HG02610 (cell line): ENCODE measurements at regions not wholly inside any gene's neighbourhood (a gene's known extent, or its start where the extent isn't known, plus 50 kb on each side); places are given as distances from the start of the nearest gene placed in this dataset.
"Not testable (repeated sequence)": the region's sequence is repeated elsewhere in the genome, so short reads cannot be mapped to it uniquely, and the experiment has no call there.

Source experiments
- ATAC-seq: cut with Tn5 transposase; IDR thresholded peaks from one replicate; pipeline ENCODE4 v1.9.1; 2021; ENCODE audit warnings: mild to moderate bottlenecking, moderate library complexity; ENCODE audit not compliant: unreplicated experiment

DNA sequence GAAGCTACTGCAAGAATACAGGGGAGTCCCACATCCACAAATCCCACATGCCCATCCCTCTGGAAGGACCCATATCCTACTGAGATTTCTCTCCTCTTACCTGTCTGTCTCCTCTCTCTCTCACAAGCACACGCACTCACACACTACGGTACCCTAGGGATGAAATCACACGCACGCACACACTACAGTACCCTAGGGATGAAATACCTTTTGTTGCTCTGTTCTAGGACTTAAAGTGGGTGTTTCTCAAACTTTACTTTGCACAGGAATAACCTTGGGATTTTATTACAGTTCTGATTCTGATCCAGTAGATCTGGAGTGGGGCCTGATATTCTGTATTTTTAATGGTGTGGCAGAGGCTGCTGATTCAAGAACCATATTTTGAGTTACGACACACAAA, 622.2 kb upstream of the ZNF385D start:
- no peak for ATAC-seq

DNA sequence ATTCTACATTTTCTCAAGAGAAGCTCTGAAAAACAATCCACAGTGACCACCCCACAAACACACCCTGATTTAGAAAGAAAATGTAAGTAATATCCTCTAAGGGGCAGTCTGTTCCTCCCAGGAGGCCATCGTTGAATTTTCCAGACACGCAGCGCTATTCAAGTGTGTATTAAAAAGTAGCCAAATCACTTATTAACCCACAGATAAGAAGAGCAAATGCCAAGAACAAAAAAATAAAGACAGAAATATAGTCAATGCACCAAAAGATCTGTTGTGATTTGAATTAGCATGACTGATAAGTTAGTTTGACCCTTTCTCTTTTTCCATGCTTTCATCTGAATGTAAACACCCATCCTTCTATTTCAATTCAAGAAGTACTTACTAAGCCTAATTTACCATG, 622.8 kb upstream of the ZNF385D start:
- no peak for ATAC-seq

DNA sequence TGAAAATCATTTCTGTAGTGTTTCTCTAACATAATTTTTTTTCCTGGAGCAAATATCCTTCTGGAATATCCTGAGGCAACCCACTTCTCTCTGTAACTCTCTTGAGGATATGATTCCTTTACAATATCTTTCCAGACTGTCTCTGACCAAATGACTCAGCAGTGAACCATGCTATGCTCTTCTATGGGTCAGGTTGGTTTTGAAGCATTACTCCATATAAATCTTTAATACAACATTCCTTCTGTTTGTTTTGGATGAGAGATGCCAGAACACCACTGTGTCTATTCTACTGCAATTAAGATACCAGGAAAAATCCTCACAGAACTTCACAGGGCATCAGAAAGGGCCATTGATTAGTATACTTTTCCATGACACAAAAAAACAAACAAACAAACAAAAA, 626.4 kb upstream of the ZNF385D start:
- no peak for ATAC-seq

DNA sequence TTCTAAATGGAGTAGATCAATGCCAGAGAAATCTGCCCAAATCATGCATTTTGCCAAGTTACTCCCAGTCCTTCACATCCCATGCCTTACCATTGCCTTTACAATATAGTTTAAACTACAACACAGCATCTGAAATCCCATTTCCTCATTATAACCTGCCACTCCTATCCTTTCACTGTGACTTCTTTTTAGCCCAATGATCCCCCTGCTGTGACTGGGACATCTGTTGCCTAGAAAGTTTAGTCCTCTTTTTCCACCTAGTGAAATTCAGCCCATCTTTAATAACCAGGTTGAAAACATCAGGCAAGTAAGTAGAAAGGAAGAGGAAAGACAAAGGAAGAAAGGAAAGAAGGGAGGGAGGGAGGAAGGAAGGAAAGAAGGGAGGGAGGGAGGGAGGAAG, 627.9 kb upstream of the ZNF385D start:
- no peak for ATAC-seq

DNA sequence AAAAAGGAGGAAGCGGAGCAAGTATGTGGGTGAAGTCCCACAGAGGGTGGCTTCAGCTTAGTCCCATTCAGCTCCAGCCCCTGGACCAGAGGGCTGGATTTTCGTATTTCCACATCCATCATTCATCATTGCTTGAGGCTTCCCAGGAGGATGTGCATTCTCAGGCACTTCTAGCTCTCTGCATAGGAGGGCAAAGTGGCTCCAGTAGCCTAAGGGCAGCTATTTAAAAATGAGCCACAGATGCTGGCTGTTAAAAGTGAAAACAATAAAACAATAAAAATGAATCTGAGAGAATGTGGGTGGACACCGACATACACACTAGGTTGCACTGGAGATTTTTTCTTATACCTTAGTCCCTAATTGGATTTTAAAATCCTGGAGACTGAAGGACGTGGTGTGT, 629.2 kb upstream of the ZNF385D start:
- ATAC-seq = no peak

DNA sequence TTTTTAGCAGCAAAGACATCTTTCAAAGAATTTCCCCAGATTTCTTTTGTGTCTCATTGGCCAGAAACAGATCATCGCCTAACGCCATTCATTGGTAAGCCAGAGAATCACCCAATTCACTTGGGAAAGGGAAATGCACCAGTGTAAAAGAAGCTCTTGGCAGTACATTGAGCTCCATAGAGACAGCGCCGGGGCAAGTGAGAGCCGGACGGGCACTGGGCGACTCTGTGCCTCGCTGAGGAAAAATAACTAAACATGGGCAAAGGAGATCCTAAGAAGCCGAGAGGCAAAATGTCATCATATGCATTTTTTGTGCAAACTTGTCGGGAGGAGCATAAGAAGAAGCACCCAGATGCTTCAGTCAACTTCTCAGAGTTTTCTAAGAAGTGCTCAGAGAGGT, 630.6 kb upstream of the ZNF385D start:
- not testable (repeated sequence) for ATAC-seq

DNA sequence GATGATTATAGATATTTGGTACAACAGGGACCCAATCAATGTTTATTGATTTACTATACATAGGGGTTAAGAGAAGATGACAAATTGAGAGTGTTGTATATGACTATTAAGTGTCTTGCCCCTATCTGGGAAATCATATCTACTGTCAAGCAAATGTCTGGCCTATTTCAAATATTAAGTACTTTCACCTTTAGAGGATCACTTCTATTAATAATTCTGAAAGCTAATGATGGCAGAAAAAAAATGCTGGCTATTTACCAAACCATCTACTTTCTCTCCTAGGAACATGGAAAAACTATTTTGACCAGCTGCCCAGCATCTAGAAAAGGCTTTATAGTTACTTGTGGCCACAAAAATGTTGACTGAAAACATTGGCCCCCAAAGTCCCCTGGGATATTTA, 632.3 kb upstream of the ZNF385D start:
- ATAC-seq = no peak

DNA sequence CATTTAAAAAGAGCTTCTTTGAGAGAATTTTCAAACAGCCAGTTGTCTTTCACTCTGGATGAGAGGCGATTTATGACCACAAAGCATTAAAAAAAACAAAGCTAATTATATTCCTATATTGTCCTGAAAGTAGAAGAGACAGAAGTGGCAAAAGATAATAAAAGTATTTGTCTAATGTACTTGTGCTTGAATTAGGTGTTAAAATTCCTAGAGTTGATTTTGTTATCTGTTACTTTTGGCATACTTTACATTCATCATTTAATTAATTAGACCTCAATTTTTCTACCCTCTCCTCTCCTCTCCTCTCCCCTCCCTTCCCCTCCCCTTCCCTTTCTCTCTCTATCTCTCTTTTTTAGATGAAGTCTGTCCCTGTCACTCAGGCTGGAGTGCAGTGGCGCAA, 635.1 kb upstream of the ZNF385D start:
- no peak for ATAC-seq

DNA sequence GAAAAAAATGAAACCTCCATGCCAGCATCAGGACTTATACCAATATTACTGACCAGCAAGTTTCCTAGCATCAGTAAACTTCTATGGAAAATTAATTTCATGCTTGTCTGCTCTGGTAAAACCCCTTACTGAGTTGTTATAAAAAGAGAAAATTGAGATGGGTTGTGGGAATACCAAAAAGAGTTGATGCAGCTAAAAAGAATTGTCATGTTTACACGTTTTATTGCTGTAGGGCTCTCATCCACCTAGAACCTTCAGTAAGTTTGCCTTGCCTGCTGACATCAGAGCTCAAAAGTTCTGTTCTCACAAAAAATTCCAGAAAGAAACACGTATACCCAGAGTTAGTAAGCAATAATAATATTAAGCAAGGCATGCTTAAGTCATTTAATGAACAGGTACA, 641.3 kb upstream of the ZNF385D start:
- no peak for ATAC-seq

DNA sequence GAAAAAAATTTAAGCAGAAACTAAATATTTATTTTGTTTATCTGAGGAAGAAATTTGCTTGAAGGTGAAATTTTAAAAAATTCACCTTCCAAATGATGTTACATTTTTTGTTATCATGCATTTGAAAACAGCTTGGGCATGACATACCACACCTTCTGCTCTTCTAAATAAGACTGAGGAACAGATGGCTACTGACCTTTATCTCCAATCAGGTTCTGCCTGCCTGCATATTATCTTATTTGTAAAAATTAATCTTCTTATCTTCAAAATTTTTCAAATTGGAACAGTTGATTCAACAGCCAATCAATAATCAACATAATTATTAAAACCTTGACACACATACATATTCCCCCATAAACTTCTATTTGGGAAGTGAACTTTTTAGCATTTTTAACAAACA, 641.8 kb upstream of the ZNF385D start:
- no peak for ATAC-seq

DNA sequence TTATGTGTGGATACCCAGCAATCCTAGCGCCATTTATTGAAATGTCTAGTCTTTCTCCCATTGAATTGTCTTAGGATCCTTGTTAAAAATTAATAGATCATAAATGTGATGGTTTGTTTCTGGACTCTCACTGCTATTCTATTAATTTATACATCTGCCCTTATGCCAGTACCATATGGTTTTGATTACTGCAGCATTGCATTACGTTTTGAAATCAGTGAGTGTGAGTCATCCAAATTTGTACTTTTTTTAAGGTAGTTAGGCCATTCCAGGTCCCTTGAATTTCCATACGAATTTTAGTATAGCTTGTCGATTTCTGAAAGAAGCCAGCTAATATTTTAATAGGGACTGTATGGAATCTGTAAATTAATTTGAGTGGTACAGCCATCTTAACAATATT, 648.6 kb upstream of the ZNF385D start:
- no peak for ATAC-seq

DNA sequence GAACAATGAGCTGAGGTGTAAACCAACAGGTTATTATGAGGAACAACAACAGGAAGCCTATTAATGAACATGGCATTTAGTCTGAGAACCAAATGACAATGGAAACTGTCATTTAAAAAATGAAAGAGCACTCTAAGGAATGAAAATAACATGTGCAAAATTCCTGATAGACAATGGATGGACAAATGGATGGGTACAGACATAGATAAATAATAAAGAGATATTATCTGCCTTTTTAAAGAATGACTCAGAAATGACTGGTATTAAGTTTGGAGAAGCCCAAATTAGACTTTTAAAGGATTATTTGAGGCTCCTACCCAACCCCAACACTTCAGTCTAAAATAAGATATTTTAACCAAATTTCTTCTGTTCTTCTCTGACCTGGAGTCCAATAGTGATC, 650.5 kb upstream of the ZNF385D start:
- ATAC-seq = no peak

DNA sequence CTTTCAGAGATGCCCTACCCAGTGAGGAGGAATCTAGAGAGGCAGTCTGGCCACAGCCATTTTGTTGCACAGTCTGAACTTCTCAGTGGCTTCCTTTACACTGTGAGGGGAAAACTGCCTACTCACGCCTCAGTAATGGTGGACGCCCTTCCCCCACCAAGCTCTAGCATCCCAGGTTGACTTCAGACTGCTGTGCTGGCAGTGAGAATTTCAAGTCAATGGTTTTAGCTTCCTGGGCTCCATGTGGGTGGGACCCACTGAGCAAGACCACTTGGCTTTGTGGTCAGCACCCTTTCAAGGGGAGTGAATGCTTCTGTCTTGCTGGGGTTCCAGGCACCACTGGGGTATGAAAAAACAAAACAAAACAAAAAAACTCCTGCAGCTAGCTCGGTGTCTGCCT, 663.2 kb upstream of the ZNF385D start:
- ATAC-seq = no peak

DNA sequence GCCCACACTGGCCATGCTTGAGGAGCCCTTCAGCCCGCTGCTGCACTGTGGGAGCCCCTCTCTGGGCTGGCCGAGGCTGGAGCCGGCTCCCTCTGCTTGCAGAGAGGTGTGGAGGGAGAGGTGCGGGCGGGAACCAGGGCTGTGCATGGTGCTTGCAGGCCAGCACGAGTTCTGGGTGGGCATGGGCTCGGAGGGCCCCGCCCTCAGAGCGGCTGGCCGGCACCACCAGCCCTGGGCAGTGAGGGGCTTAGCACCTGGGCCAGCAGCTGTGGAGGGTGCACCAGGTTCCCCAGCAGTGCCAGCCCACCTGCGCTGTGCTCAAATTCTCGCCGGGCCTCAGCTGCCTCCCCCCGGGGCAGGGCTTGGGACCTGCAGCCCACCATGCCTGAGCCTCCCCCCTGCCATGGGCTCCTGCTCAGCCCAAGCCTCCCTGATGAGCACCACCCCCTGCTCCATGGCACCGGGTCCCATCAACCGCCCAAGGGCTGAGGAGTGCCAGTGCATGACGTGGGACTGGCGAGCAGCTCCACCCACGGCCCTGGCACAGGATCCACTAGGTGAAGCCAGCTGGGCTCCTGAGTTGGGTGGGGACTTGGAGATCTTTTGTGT, 665.9 kb upstream of the ZNF385D start:
- ATAC-seq = not testable (repeated sequence)

DNA sequence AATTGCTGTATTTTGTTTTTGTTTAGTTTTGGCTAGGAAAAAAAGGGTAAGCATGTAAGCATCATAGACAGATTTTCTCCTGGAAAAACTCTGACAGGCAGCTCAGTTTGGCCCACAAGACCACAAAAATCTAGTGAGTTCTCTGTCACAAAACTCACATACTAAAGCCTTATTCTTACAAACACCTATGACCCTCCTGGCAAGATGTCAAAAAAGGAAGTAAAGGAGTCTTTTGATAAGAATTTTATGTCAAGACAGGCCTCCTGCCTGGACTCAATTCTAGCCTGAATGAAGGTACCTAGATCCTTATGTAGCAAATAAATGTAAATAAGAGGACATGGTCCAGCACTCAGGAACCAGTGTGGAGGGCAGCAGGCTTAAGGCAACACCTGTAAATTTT, 668.3 kb upstream of the ZNF385D start:
- ATAC-seq = no peak

DNA sequence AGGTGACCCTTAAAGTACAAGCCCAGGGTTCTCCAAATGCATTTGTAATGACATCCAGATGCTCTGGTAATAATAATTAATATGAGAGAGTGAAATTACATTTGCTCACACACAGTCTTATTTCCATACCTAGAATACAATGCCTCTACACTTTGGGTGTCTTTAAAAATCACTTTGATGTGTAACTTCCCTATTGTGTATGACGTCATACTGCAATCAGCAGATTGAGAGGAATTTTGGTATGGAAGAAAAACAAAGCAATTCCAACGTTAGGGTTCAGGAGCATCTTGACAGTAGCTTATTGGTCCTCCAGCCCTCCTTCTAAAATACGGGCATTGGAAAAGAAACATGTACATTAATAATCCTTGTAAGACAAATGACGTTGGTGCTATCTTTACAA, 670.6 kb upstream of the ZNF385D start:
- ATAC-seq = no peak

DNA sequence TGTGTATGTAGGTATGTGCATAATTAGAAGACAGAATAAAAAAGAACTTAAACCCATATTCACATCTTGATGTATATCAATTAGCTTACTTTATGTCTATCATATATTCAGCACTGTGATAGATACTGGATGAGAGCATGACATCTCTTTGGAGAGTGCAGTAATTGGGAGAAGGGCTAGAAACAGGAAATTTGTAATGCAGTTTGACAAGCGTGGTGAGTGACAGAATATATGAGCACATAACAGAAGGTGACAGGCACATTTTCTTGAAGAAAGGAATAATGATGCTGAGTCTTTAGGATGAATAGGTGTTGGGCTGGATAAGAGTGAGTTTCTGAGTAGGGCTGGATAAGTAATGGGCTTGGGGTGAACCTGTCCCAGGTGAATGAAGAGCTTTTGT, 680.3 kb upstream of the ZNF385D start:
- no peak for ATAC-seq

DNA sequence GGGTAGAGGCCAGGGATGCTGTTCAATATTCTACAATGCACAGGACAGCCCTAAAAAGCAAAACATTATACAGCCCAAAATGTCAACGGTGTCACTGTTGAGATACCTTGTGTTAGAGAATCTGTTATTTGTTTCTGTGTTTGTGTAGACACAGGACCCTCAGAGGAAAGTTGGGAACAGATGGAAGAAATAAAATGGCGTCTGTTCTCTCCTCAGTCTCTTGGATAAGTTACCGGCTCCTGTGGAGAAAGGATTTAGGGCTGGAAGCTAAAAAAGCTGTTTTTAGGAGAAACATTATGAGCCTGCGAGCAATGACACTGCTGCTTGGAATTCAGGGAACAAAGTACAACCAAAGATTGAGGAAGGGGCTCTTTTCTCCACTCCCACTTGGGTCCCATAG, 688.6 kb upstream of the ZNF385D start:
- no peak for ATAC-seq

DNA sequence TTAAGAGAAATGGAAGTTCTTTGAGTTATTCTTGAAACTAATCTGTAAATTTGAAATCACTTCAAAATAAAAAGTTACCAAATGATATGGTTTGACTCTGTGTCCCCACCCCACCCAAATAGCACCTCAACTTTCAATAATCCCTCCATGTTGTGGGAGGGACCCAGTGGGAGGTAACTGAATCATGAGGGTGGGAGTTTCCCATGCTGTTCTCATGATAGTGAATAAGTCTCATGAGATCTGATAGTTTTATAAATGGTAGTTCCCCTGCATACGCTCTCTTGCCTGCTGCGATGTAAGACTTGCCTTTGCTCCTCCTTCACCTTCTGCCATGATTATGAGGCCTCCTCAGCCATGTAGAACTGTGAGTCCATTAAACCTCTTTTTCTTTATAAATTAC, 690.7 kb upstream of the ZNF385D start:
- ATAC-seq = no peak

DNA sequence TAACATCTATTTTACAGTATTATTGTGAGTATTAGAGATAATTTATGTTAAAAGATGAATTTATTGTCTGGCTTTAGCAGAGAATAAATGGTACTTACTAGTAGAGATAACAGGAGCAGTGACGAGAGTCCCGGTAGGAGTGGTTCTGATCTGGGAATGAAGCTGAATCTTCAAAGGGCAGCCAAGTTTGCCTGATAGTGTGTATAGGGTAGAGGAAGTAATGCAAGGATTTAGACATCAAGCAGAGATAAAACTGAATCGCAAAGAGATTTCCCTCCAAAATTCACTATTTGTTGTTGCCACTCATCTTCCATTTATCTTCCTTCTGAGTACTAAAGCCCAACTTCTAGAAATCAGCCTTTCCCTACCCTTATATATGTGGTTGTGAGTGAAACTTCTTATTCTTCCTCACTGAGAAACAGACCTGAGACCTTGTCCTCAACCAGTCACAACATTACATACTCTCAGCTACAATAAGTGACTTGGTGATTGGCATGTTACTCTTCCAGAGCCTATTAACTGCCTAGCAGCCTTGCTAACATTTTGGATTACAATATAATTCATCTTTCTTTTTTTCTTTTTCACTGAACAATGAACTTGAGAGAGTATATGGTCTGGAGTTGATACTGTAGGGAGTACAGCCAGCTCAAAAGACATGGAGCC, 692.7 kb upstream of the ZNF385D start:
- ATAC-seq = no peak

DNA sequence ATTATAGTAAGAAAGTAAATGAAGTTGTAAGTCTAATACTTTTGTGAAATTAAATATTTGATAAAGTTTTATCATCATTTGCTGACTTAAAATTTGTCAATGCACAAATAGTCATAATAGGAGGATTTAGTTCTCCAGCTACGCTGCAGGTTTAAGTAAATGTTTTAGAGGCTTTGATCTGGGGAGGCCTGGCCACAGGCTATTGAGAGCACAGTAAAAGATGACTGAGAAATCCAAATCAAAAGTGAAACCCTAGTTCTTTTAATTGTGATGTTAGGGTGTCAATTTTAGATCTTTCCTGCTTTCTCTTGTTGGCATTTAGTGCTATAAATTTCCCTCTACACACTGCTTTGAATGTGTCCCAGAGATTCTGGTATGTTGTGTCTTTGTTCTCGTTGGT, 694.3 kb upstream of the ZNF385D start:
- ATAC-seq = not testable (repeated sequence)

DNA sequence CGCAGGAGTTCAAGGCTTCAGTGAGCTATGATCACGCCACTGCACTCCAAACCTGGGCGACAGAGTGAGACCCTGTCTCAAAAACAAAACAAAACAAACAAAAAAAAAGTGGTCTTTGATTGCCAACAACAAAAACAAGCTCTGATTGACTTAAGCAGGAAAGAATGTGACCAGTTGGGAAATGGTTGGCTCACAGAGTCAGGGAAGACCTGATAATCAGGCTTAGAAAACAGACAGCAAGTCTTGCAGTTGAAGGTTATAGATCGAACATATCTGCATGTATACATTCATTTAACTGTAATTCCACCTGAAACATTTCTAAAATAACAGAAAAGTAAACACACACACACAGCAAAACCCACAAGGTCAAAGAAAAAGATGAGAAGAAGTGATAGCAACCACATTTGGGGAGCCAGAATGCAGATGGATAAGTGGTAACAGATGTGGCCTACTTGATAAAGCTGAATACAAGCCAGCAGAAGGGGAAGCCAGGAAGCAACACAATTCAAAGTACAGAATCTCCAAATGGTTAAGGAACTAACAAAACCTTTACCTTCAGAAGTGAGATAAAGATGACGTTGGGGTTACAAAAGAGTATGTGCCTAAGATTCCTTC, 699.9 kb upstream of the ZNF385D start:
- no peak for ATAC-seq

DNA sequence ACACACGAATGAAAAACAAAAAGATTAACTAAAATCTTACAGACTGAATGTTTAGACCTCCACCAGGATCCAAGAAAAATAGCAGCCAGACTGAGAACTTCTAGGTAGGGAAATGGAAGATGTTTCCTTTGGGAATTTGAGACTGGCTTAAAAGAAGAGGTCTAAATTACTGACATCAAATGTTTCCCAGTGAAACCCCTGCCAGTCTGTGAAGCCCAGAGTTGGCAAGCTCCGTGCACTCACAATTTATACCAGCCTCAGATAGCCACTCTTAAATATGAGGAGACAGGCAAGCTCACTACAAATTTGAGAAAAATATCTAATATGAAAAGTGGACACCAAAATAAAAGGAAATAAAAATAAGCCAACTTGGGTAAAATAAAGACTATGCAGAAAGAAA, 700.5 kb upstream of the ZNF385D start:
- ATAC-seq = no peak
